B cell (primary cell): ENCODE measurements at regions not wholly inside any gene's neighbourhood (a gene's known extent, or its start where the extent isn't known, plus 50 kb on each side); places are given as distances from the start of the nearest gene placed in this dataset.

Source experiments
- CTCF ChIP-seq: fragments of 200-600 bp; IDR thresholded peaks from one replicate; pipeline ENCODE4 v1.8.0; 2022; ENCODE audit warnings: antibody characterized with exemption, mild to moderate bottlenecking
- EZH2 ChIP-seq: IDR thresholded peaks from 2 replicates; pipeline ENCODE4 v1.6.1; 2012; ENCODE audit warnings: borderline replicate concordance, low read depth, mild to moderate bottlenecking, moderate library complexity, low read length; ENCODE audit not compliant: insufficient read depth, poor library complexity, severe bottlenecking

- TF ChIP-seq CTCF (no peak), EZH2 (no peak)
Measured at GRCh38 chr1:55323760-55324159, 108.6 kb upstream of the USP24 start.
